Mucosa of stomach (tissue), 1 donor: ENCODE measurements at regions not wholly inside any gene's neighbourhood (a gene's known extent, or its start where the extent isn't known, plus 50 kb on each side); places are given as distances from the start of the nearest gene placed in this dataset.

Experiments used
- H3K27me3 ChIP-seq: one replicate; pipeline ENCODE4 v1.7.0; 2013; ENCODE audit warnings: mild to moderate bottlenecking, low read length; ENCODE audit not compliant: control insufficient read depth, insufficient read depth
- H3K36me3 ChIP-seq: one replicate; pipeline ENCODE4 v1.7.0; 2013; ENCODE audit warnings: low read length; ENCODE audit not compliant: control insufficient read depth, insufficient read depth
- H3K4me1 ChIP-seq: one replicate; pipeline ENCODE4 v1.7.0; 2013; ENCODE audit warnings: mild to moderate bottlenecking, low read length; ENCODE audit not compliant: control insufficient read depth, insufficient read depth
- H3K4me3 ChIP-seq: one replicate; pipeline ENCODE4 v1.7.0; 2013; ENCODE audit warnings: low read length
- H3K9ac ChIP-seq: one replicate; pipeline ENCODE4 v1.7.0; 2013; ENCODE audit warnings: mild to moderate bottlenecking, low read length, moderate library complexity
- H3K9me3 ChIP-seq: one replicate; pipeline ENCODE4 v1.7.0; 2013; ENCODE audit warnings: mild to moderate bottlenecking, low read length, moderate library complexity; ENCODE audit not compliant: control insufficient read depth
- donor health status: Pancreatic carcinoma.

- H3K4me3 ChIP-seq: no peak overlapping the region
- no peaks in the 10 kb centered on the region for H3K9me3 ChIP-seq
- H3K27me3 ChIP-seq: no peaks in the 10 kb centered on the region
- H3K36me3 ChIP-seq: no peaks in the 10 kb centered on the region
- no peak overlapping the region for H3K9ac ChIP-seq
- H3K4me1 ChIP-seq: no peaks in the 10 kb centered on the region
These were observed 2108.9 kb upstream of the TENM3 start for GRCh38 chr4:180134091-180134866.

- no peak overlapping the region for H3K4me3 ChIP-seq
- no peaks in the 10 kb centered on the region for H3K27me3 ChIP-seq
- H3K4me1 ChIP-seq: no peaks in the 10 kb centered on the region
- no peaks in the 10 kb centered on the region for H3K36me3 ChIP-seq
- H3K9me3 ChIP-seq: no peaks in the 10 kb centered on the region
- H3K9ac ChIP-seq: no peak overlapping the region
These were observed 2101.5 kb upstream of the TENM3 start for GRCh38 chr4:180141734-180142133.

- H3K9ac ChIP-seq: no peak overlapping the region
- no peaks in the 10 kb centered on the region for H3K36me3 ChIP-seq
These were observed 2094.5 kb upstream of the TENM3 start for GRCh38 chr4:180148737-180149136.

GRCh38 chr4:180150818-180151217 lies 2092.4 kb upstream of the TENM3 start:
- Histone ChIP-seq H3K9me3 (no peaks in the 10 kb centered on the region), H3K9ac (no peak overlapping the region), H3K4me3 (no peak overlapping the region), H3K36me3 (no peaks in the 10 kb centered on the region), H3K4me1 (no peaks in the 10 kb centered on the region), H3K27me3 (no peaks in the 10 kb centered on the region)

More at GRCh38 chr4:180148737-180149136, 2094.5 kb upstream of the TENM3 start:
- Histone ChIP-seq H3K4me1 (no peaks in the 10 kb centered on the region), H3K4me3 (no peak overlapping the region), H3K27me3 (no peaks in the 10 kb centered on the region), H3K9me3 (no peaks in the 10 kb centered on the region)

- Histone ChIP-seq H3K9ac (no peak overlapping the region), H3K36me3 (no peaks in the 10 kb centered on the region), H3K9me3 (no peaks in the 10 kb centered on the region), H3K4me1 (no peaks in the 10 kb centered on the region), H3K27me3 (no peaks in the 10 kb centered on the region), H3K4me3 (no peak overlapping the region)
These were observed 2090.4 kb upstream of the TENM3 start for GRCh38 chr4:180152831-180153230.

DNA sequence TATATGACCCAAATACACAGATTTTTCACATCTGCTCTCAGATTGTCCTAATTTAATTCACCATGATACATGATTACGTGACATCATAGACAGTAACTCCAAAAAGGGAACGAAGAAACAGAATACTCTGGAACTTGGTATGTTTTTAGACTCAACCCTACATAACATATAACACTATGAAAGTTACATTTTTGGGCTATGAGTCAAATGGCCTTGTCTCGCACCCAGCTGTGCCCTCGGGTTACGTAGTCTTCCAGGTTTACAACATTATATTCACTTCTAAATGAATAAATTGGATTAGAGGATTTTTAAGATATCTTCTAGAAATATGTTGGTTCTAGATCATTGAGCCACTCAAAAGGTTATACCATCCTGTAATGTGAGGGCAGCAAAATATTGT lies 2089.6 kb upstream of the TENM3 start:
- no peaks in the 10 kb centered on the region for H3K36me3 ChIP-seq
- no peaks in the 10 kb centered on the region for H3K4me1 ChIP-seq
- no peaks in the 10 kb centered on the region for H3K27me3 ChIP-seq
- no peak overlapping the region for H3K9ac ChIP-seq
- no peaks in the 10 kb centered on the region for H3K9me3 ChIP-seq
- H3K4me3 ChIP-seq: no peak overlapping the region

DNA sequence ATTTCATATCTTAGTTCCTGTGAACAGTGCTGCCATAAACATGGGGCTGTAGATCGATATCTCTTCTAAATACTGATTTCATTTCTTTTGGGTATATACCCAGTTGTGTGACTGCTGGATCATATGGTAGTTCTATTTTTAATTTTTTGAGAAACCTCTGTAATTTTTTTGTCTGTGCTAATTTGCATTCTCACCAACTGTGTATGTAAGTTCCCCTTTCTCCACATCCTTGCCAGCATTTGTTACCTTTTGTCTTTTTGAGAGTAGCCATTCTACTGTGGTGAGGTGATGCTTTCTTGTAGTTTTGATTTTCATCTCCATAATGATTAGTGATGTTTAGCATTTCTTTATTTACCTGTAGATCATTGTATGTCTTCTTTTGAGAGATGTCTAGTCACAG lies 2086.5 kb upstream of the TENM3 start:
- Histone ChIP-seq H3K9ac (no peak overlapping the region), H3K9me3 (no peaks in the 10 kb centered on the region), H3K4me3 (no peak overlapping the region), H3K27me3 (no peaks in the 10 kb centered on the region), H3K4me1 (no peaks in the 10 kb centered on the region), H3K36me3 (no peaks in the 10 kb centered on the region)

GRCh38 chr4:180160195-180160983 lies 2082.8 kb upstream of the TENM3 start:
- Histone ChIP-seq H3K4me1 (no peaks in the 10 kb centered on the region), H3K4me3 (no peak overlapping the region), H3K36me3 (no peaks in the 10 kb centered on the region), H3K27me3 (no peaks in the 10 kb centered on the region), H3K9ac (no peak overlapping the region), H3K9me3 (no peaks in the 10 kb centered on the region)

- Histone ChIP-seq H3K36me3 (no peaks in the 10 kb centered on the region), H3K4me3 (no peak overlapping the region), H3K9ac (no peak overlapping the region), H3K9me3 (no peaks in the 10 kb centered on the region), H3K4me1 (no peaks in the 10 kb centered on the region), H3K27me3 (no peaks in the 10 kb centered on the region)
These were observed 2078.4 kb upstream of the TENM3 start for GRCh38 chr4:180164799-180165198.

DNA sequence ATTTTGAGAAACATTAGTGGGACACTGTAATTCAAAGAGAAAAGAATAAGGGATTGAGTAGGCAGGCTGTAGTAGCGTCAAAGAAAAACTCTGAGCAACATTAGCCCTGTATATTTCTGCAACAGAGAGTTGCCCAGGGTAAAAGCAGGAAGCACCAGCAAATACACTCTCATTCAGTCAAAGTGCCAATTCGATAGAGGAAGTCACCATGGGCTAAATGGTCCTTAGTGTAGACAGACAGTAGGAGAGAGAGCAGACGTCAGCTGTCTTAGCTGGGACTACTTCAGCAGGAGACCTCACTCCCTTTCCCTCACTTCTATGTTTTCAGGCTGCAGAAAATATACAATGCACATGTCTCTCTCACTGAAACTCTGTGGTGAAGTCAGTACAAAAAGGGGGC lies 2073.8 kb upstream of the TENM3 start:
- H3K9ac ChIP-seq: no peak overlapping the region
- no peaks in the 10 kb centered on the region for H3K9me3 ChIP-seq
- H3K4me3 ChIP-seq: no peak overlapping the region
- no peaks in the 10 kb centered on the region for H3K36me3 ChIP-seq
- H3K27me3 ChIP-seq: no peaks in the 10 kb centered on the region
- no peaks in the 10 kb centered on the region for H3K4me1 ChIP-seq

- no peak overlapping the region for H3K9ac ChIP-seq
- H3K4me3 ChIP-seq: no peak overlapping the region
- no peaks in the 10 kb centered on the region for H3K36me3 ChIP-seq
- H3K9me3 ChIP-seq: no peaks in the 10 kb centered on the region
- H3K27me3 ChIP-seq: no peaks in the 10 kb centered on the region
- H3K4me1 ChIP-seq: no peaks in the 10 kb centered on the region
These were observed 2073.2 kb upstream of the TENM3 start for GRCh38 chr4:180169966-180170365.

GRCh38 chr4:180179146-180179545 lies 2064.1 kb upstream of the TENM3 start:
- Histone ChIP-seq H3K4me3 (no peak overlapping the region), H3K9ac (no peak overlapping the region), H3K36me3 (no peaks in the 10 kb centered on the region), H3K27me3 (no peaks in the 10 kb centered on the region), H3K9me3 (no peaks in the 10 kb centered on the region), H3K4me1 (no peaks in the 10 kb centered on the region)
